ENCODE measurements at regions not wholly inside any gene's neighbourhood (a gene's known extent, or its start where the extent isn't known, plus 50 kb on each side); places are given as distances from the start of the nearest gene placed in this dataset.
"Not testable (repeated sequence)": the region's sequence is repeated elsewhere in the genome, so short reads cannot be mapped to it uniquely, and the experiment has no call there.

GRCh38 chr2:212912445-212913103 is 238.8 kb downstream of the IKZF2 start:
- peak; percentile 84 for FAIRE-seq

GRCh38 chr2:212911011-212911410 is 240.4 kb downstream of the IKZF2 start:
- FAIRE-seq, result no peak

GRCh38 chr2:212908682-212909435 is 242.6 kb downstream of the IKZF2 start:
- no peak for FAIRE-seq

- FAIRE-seq, result no peak
These were observed 243.4 kb downstream of the IKZF2 start for GRCh38 chr2:212908031-212908430.

- no peak for FAIRE-seq
These were observed 244.8 kb downstream of the IKZF2 start for GRCh38 chr2:212906620-212907019.

- FAIRE-seq, result no peak
These were observed 245.7 kb downstream of the IKZF2 start for GRCh38 chr2:212905640-212906201.

GRCh38 chr2:212904646-212905045 is 246.8 kb downstream of the IKZF2 start:
- FAIRE-seq, result no peak

- peak; percentile 51 for FAIRE-seq
These were observed 248.0 kb downstream of the IKZF2 start for GRCh38 chr2:212903413-212903812.

GRCh38 chr2:212902421-212902820 is 249.0 kb downstream of the IKZF2 start:
- no peak for FAIRE-seq

- FAIRE-seq, result no peak
These were observed 249.7 kb downstream of the IKZF2 start for GRCh38 chr2:212901604-212902275.

- FAIRE-seq, result peak; percentile 75
These were observed 250.7 kb downstream of the IKZF2 start for GRCh38 chr2:212900715-212901114.

GRCh38 chr2:212898011-212898410 is 253.4 kb downstream of the IKZF2 start:
- no peak for FAIRE-seq

GRCh38 chr2:212897296-212897695 is 254.1 kb downstream of the IKZF2 start:
- FAIRE-seq, result no peak

- no peak for FAIRE-seq
These were observed 257.4 kb downstream of the IKZF2 start for GRCh38 chr2:212894026-212894425.

- no peak for FAIRE-seq
These were observed 258.2 kb downstream of the IKZF2 start for GRCh38 chr2:212893216-212893615.

GRCh38 chr2:212892193-212892592 is 259.2 kb downstream of the IKZF2 start:
- peak; percentile 76 for FAIRE-seq

- FAIRE-seq, result no peak
These were observed 259.8 kb downstream of the IKZF2 start for GRCh38 chr2:212891580-212891979.

- no peak for FAIRE-seq
These were observed 268.8 kb downstream of the IKZF2 start for GRCh38 chr2:212882626-212883025.

GRCh38 chr2:212876556-212876955 is 274.9 kb downstream of the IKZF2 start:
- not testable (repeated sequence) for FAIRE-seq

GRCh38 chr2:212875950-212876349 is 275.5 kb downstream of the IKZF2 start:
- not testable (repeated sequence) for FAIRE-seq

GRCh38 chr2:212873256-212873655 is 278.2 kb downstream of the IKZF2 start:
- FAIRE-seq, result no peak

GRCh38 chr2:212871597-212871996 is 279.8 kb downstream of the IKZF2 start:
- FAIRE-seq, result no peak

GRCh38 chr2:212864186-212864585 is 287.2 kb downstream of the IKZF2 start:
- FAIRE-seq, result no peak

- FAIRE-seq, result no peak
These were observed 288.2 kb downstream of the IKZF2 start for GRCh38 chr2:212863185-212863588.

All from islet of Langerhans (tissue), 1 donor.